Adrenal gland (tissue), 9 donors: ENCODE measurements at regions not wholly inside any gene's neighbourhood (a gene's known extent, or its start where the extent isn't known, plus 50 kb on each side); places are given as distances from the start of the nearest gene placed in this dataset.
"Not testable (repeated sequence)": the region's sequence is repeated elsewhere in the genome, so short reads cannot be mapped to it uniquely, and the experiment has no call there.

Experiments used
- DNase-seq, 7 donors: peaks; one replicate each; pipeline ENCODE4 v3.0.0-alpha.2; 2019 to 2020
- H3K27ac ChIP-seq, 5 donors: fragments of 200-600 bp; sonication (generic) in 4 of 5; 1 replicate in 3 of 5; 2 replicates in 2 of 5; pipeline versions ENCODE4 v1.5.1 to v1.8.0; 2016 to 2020; ENCODE audit warnings: mild to moderate bottlenecking in 1 of 5
- H3K27me3 ChIP-seq: fragments of 200-600 bp; 2 replicates; pipeline ENCODE4 v1.8.0; 2021
- H3K36me3 ChIP-seq, 2 donors: fragments of 200-600 bp; replicated peaks in 1 of 2; 1 replicate in 1 of 2; 2 replicates in 1 of 2; pipeline versions ENCODE4 v1.5.1 to v1.8.0; 2018 to 2022
- H3K4me1 ChIP-seq, 2 donors: fragments of 200-600 bp; replicated peaks in 1 of 2; 1 replicate in 1 of 2; 2 replicates in 1 of 2; pipeline versions ENCODE4 v1.5.1 to v1.8.0; 2018 to 2021
- H3K4me3 ChIP-seq, 4 donors: fragments of 200-600 bp; sonication (generic) in 3 of 4; one replicate each; pipeline ENCODE4 v1.5.1; 2016 to 2018
- H3K9me3 ChIP-seq, 3 donors: fragments of 200-600 bp; sonication (generic) in 1 of 3; replicated peaks in 1 of 3; 1 replicate in 2 of 3; 2 replicates in 1 of 3; pipeline versions ENCODE4 v1.5.1 to v1.8.0; 2016 to 2021
- POLR2A ChIP-seq, 2 donors: fragments of 450-650 bp; IDR thresholded peaks; one replicate each; pipeline ENCODE4 v1.6.1; 2017; ENCODE audit warnings: antibody characterized with exemption in 2 of 2, mild to moderate bottlenecking in 2 of 2, moderate library complexity in 1 of 2
- WGBS, 4 donors: extraction: QIAGEN DNeasy Blood & Tissue Kit in 2 of 4; methylation state at CpG; one replicate each; pipeline versions ENCODE4 v1.1.5 to v1.1.7; 2013 to 2017; 5-methylcytosine and 5-hydroxymethylcytosine counted together
- intact Hi-C, 2 donors: fragments of 100-400 bp; cut with DNase I; formaldehyde crosslinking; loops; one replicate each; pipeline versions ENCODE4 v1.14.1 to v1.15.0; 2022 to 2023
- TF ChIP-seq, protein P1 (sequence below), 6 experiments: fragments of 450-650 bp in 4 of 6; fragments of 200-600 bp in 2 of 6; sonication (generic) in 1 of 6; IDR thresholded peaks; 1 replicate in 5 of 6; 2 replicates in 1 of 6; pipeline versions ENCODE4 v1.5.1 to v1.8.0; 2016 to 2021; ENCODE audit warnings: antibody characterized with exemption in 6 of 6, mild to moderate bottlenecking in 2 of 6, moderate library complexity in 1 of 6
- donor health status: healthy with polysubstance abuse.
- donor health status: Bipolar disorder and iron deficiency.
- donor health status: DM: yes; HTN: yes; CAD: no.
- donor health status: DM: no; HTN: no; CAD: no.
- donor health status: DM: no; HTN: no; CAD: no.

DNA sequence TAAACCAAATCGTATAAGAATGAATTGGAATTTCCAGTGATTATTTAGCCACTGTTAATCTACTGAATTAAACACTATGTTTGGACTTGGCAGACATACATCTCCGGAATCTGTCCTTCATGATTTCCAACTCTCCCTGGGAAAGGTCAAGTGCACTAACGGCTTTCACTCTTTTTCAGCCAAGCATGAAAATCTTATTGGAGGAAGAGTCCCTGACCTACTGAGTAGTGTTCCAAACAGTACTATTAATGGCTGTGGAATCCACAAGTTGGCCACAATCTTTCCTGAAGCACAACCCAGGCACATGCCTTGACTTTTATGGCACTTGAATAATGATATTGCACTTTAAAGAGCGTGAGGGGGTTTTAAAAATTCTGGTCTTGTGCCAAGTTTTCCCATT, 318.9 kb upstream of the RND3 start:
- peak in 3 of 7 donors; percentile 4 to 25 (median 17) for DNase-seq
- no peak for TF ChIP-seq POLR2A (IDR thresholded peaks at IDR 0.05)
- TF ChIP-seq, protein P1, sequence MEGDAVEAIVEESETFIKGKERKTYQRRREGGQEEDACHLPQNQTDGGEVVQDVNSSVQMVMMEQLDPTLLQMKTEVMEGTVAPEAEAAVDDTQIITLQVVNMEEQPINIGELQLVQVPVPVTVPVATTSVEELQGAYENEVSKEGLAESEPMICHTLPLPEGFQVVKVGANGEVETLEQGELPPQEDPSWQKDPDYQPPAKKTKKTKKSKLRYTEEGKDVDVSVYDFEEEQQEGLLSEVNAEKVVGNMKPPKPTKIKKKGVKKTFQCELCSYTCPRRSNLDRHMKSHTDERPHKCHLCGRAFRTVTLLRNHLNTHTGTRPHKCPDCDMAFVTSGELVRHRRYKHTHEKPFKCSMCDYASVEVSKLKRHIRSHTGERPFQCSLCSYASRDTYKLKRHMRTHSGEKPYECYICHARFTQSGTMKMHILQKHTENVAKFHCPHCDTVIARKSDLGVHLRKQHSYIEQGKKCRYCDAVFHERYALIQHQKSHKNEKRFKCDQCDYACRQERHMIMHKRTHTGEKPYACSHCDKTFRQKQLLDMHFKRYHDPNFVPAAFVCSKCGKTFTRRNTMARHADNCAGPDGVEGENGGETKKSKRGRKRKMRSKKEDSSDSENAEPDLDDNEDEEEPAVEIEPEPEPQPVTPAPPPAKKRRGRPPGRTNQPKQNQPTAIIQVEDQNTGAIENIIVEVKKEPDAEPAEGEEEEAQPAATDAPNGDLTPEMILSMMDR (IDR thresholded peaks at IDR 0.05), result no peak
- Histone ChIP-seq H3K9me3 (no peaks in the 10 kb centered on the region), H3K27me3 (no peaks in the 10 kb centered on the region), H3K27ac (no peak overlapping the region), H3K36me3 (no peaks in the 10 kb centered on the region), H3K4me3 (no peak overlapping the region), H3K4me1 (peaks cover 0 to 11% of the 10 kb centered on the region in 2 donors)
- intact Hi-C loops, result no loop called here
- 22 to 34% (median 26%) methylated on average over 4 of the region's 4 CpGs for WGBS, 4 donors

DNA sequence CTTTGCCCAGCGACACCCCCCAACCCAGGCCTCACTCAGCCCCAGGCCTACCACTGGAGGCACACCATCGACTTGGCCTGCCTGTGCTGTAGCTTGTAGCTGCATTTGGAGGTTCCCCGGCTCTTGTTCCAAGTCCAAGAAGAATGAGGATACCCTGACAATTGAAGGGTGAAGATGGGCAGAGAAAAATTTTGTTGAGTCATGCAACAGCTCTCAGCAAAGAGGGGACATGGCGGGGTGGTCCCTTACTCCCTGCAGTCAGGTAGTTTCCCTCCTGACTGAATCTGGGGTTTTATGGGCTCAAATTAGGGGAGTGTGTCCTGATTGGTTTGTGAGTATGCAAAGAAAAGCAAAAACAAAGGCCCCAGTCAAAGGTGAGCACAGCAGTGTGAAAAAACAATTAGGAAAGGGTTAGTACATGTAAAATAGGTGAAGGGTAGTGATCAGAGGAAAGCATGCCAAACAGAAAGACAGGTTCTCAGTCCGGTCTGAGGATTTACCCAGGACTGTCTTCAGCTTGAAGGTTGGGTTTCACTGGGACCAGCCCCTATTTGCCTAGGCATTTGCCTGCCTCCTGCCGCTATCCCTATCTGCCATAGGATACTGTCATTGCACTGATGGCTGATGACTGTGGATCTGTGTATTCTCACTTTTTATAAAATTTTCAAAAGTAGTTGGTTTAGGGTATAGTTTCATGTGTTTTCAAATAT, 316.4 kb upstream of the RND3 start:
- intact Hi-C loops, result no loop called here
- no peak for TF ChIP-seq POLR2A (IDR thresholded peaks at IDR 0.05)
- TF ChIP-seq, protein P1 (IDR thresholded peaks at IDR 0.05), result no peak

DNA sequence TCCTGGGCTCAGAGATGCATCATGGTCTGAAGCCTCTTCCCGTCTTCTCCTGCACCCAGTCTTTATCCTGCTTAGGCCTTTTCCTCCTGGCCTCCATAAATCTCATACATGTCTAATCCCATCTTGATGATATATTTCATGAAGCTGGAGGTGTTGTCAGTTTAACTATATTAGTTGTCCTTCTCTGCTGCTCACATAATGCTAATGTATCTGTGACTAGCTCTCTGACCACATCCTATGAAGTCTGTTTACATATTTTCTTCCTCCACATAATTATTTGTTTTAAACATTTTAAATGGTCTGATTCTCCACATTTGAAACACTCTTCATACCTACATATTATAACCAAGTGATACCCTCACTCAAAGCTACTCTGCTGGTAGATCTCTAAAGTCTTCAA, 315.2 kb upstream of the RND3 start:
- H3K27ac ChIP-seq, result no peak overlapping the region
- DNase-seq, result no peak
- H3K4me3 ChIP-seq, result no peak overlapping the region
- 81 to 100% (median 93%) methylated on average over 1 of the region's 1 CpG for WGBS, 4 donors
- H3K36me3 ChIP-seq, result no peaks in the 10 kb centered on the region
- H3K9me3 ChIP-seq, result no peaks in the 10 kb centered on the region
- TF ChIP-seq, protein P1 (IDR thresholded peaks at IDR 0.05), result no peak
- no peak for TF ChIP-seq POLR2A (IDR thresholded peaks at IDR 0.05)
- peaks cover 0 to 11% of the 10 kb centered on the region in 2 donors for H3K4me1 ChIP-seq
- H3K27me3 ChIP-seq, result no peaks in the 10 kb centered on the region
- intact Hi-C loops, result no loop called here

More for the DNA sequence above, 316.4 kb upstream of the RND3 start:
- no peaks in the 10 kb centered on the region for H3K36me3 ChIP-seq
- no peaks in the 10 kb centered on the region for H3K27me3 ChIP-seq
- 75 to 87% (median 77%) methylated on average over 5 to 6 of the region's 6 CpGs for WGBS, 4 donors
- H3K9me3 ChIP-seq, result no peaks in the 10 kb centered on the region
- no peak overlapping the region for H3K4me3 ChIP-seq
- no peak for DNase-seq
- no peak overlapping the region for H3K27ac ChIP-seq
- H3K4me1 ChIP-seq, result peaks cover 0 to 11% of the 10 kb centered on the region in 2 donors

DNA sequence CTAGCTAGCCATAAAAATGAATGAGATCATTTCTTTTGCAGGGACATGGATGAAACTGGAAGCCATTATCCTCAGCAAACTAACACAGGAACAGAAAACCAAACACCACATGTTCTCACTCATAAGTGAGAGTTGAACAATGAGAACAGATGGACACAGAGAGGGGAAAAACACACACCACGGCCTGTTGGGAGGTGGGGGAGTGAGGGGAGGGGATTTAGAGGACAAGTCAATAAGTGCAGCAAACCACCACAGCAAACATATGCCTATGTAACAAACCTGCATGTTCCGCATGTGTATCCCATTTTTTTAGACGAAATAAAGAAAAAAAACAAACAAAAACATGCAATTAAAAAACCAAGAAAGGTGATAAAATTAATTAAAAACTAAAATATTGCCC, 308.8 kb upstream of the RND3 start:
- H3K36me3 ChIP-seq, H3K4me1 ChIP-seq, H3K27ac ChIP-seq, H3K4me3 ChIP-seq, DNase-seq, H3K9me3 ChIP-seq, intact Hi-C loops, H3K27me3 ChIP-seq: not testable (repeated sequence)
- 72 to 85% (median 77%) methylated on average over 3 of the region's 3 CpGs for whole genome bisulfite sequencing, 4 donors

DNA sequence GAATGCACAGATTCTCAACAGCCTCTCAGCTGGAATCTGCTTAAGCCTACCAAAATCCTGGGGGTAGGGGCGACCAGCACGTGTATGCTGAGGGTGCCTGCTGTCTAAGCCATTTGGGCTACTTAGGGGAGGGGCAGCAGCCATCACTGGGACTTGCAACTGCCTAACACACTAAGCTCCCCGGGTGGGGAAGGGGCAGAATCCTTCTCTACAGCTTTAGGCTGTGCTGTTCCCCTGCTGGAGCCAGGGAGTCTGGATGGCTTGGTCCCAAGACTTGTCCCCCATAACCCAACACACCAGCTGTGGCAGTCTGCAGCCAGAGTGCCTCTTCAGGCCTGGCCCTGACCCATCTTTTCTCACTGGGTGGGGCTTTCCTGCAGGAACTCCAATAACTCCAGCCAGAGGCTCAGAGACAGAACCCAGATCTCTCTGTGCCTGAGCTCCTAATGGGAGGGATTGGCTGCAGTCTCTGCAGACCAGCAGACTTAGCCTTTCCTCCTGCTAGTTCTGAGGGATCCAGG, 305.4 kb upstream of the RND3 start:
- TF ChIP-seq POLR2A (IDR thresholded peaks at IDR 0.05), result no peak
- TF ChIP-seq, protein P1 (IDR thresholded peaks at IDR 0.05), result no peak
- no peaks in the 10 kb centered on the region for H3K4me1 ChIP-seq
- H3K4me3 ChIP-seq, result no peak overlapping the region
- peaks cover 0 to 5% (median 0%) of the 10 kb centered on the region in 3 donors for H3K9me3 ChIP-seq
- intact Hi-C loops, result no loop called here
- H3K27ac ChIP-seq, result no peak overlapping the region
- no peaks in the 10 kb centered on the region for H3K27me3 ChIP-seq
- no peak for DNase-seq
- WGBS, 4 donors, result 81 to 89% (median 85%) methylated on average over 3 of the region's 3 CpGs; no CpG with 5 or more reads in 1 of the 4 donors
- no peaks in the 10 kb centered on the region for H3K36me3 ChIP-seq
